ENCODE measurements at regions not wholly inside any gene's neighbourhood (a gene's known extent, or its start where the extent isn't known, plus 50 kb on each side); places are given as distances from the start of the nearest gene placed in this dataset.

- ChIA-PET CTCF (no interaction called here), POLR2A (no interaction called here)
Measured at GRCh38 chr1:4084896-4085295, 184.8 kb upstream of the C1orf174 start.

GRCh38 chr1:4085546-4085945, 185.5 kb upstream of the C1orf174 start:
- POLR2A ChIA-PET = no interaction called here
- CTCF ChIA-PET = no interaction called here

GRCh38 chr1:4086085-4086850, 186.2 kb upstream of the C1orf174 start:
- POLR2A ChIA-PET = no interaction called here
- CTCF ChIA-PET = no interaction called here

- CTCF ChIA-PET = no interaction called here
Measured at GRCh38 chr1:4086921-4087320, 186.8 kb upstream of the C1orf174 start.

GRCh38 chr1:4087530-4088420, 187.7 kb upstream of the C1orf174 start:
- ChIA-PET POLR2A (no interaction called here), CTCF (no interaction called here)

More at GRCh38 chr1:4086921-4087320, 186.8 kb upstream of the C1orf174 start:
- POLR2A ChIA-PET = no interaction called here

GRCh38 chr1:4088676-4089075, 188.6 kb upstream of the C1orf174 start:
- CTCF ChIA-PET = no interaction called here
- POLR2A ChIA-PET = no interaction called here

GRCh38 chr1:4089421-4090175, 189.5 kb upstream of the C1orf174 start:
- POLR2A ChIA-PET = interaction anchor here (0.8 kb wide), 1 partner anchor 17 kb away, joined by 3 read pairs; no protein-coding TSS in a partner anchor
- CTCF ChIA-PET = no interaction called here

- POLR2A ChIA-PET = no interaction called here
- CTCF ChIA-PET = no interaction called here
Measured at GRCh38 chr1:4090556-4090955, 190.5 kb upstream of the C1orf174 start.

GRCh38 chr1:4090976-4091660, 191.0 kb upstream of the C1orf174 start:
- ChIA-PET POLR2A (no interaction called here), CTCF (no interaction called here)

- ChIA-PET CTCF (no interaction called here), POLR2A (no interaction called here)
Measured at GRCh38 chr1:4091996-4092395, 191.9 kb upstream of the C1orf174 start.

- ChIA-PET CTCF (no interaction called here), POLR2A (no interaction called here)
Measured at GRCh38 chr1:4093856-4094565, 193.9 kb upstream of the C1orf174 start.

- CTCF ChIA-PET = no interaction called here
- POLR2A ChIA-PET = no interaction called here
Measured at GRCh38 chr1:4095433-4095971, 195.4 kb upstream of the C1orf174 start.

- ChIA-PET CTCF (no interaction called here), POLR2A (no interaction called here)
Measured at GRCh38 chr1:4101459-4102161, 201.5 kb upstream of the C1orf174 start.

- ChIA-PET POLR2A (no interaction called here), CTCF (no interaction called here)
Measured at GRCh38 chr1:4105300-4105880, 205.3 kb upstream of the C1orf174 start.

GRCh38 chr1:4106731-4107130, 206.7 kb upstream of the C1orf174 start:
- ChIA-PET POLR2A (interaction anchor here (1.1 kb wide), 1 partner anchor 17 kb away, joined by 3 read pairs; no protein-coding TSS in a partner anchor), CTCF (no interaction called here)

GRCh38 chr1:4107291-4107690, 207.2 kb upstream of the C1orf174 start:
- ChIA-PET CTCF (no interaction called here), POLR2A (interaction anchor here (1.1 kb wide), 1 partner anchor 18 kb away, joined by 3 read pairs; no protein-coding TSS in a partner anchor)

- ChIA-PET CTCF (no interaction called here), POLR2A (no interaction called here)
Measured at GRCh38 chr1:4108331-4108730, 208.3 kb upstream of the C1orf174 start.
